Posterior cingulate gyrus (tissue), 11 donors: ENCODE measurements at regions not wholly inside any gene's neighbourhood (a gene's known extent, or its start where the extent isn't known, plus 50 kb on each side); places are given as distances from the start of the nearest gene placed in this dataset.

Source experiments
- DNase-seq, 10 donors: peaks; one replicate each; pipeline versions ENCODE4 v3.0.0 to v3.0.0-alpha.2; 2020 to 2021; ENCODE audit warnings: mixed read lengths in 3 of 10
- intact Hi-C: fragments of 100-400 bp; cut with DNase I; formaldehyde crosslinking; loops from one replicate; pipeline ENCODE4 v1.15.1; 2023

DNA sequence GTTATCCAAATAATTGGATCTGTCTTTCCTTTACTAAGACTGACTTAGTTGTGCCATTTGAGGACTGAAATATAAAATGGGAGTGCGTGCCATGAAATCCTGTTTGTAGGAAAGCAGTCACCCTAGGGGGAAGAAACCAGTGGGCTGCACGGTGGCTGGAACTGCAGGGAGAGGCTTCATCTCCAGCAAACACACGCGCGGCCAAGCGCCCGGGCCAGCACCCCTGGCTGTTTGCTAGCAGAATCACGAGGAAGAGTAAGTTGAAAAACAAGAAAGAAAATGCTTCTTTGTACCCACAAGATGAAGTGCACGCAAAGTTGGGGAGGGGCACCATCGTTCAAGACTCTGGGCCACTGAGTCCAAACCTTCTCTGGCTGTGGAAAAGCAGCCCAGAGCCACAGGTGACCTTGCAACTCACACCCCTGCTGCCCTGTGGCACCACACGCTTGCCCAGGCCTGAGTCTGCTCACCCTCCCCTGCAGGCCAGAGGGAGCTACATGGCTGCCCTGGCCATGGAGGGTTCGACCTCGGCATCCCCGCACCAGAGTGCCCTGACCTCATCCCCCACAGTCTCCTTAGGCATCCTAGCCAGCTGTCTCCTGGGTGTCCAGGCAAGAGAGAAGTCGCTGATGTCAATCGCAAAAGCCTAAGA lies 55.2 kb downstream of the IRX2 start:
- intact Hi-C loops, result no loop called here
- no peak for DNase-seq

DNA sequence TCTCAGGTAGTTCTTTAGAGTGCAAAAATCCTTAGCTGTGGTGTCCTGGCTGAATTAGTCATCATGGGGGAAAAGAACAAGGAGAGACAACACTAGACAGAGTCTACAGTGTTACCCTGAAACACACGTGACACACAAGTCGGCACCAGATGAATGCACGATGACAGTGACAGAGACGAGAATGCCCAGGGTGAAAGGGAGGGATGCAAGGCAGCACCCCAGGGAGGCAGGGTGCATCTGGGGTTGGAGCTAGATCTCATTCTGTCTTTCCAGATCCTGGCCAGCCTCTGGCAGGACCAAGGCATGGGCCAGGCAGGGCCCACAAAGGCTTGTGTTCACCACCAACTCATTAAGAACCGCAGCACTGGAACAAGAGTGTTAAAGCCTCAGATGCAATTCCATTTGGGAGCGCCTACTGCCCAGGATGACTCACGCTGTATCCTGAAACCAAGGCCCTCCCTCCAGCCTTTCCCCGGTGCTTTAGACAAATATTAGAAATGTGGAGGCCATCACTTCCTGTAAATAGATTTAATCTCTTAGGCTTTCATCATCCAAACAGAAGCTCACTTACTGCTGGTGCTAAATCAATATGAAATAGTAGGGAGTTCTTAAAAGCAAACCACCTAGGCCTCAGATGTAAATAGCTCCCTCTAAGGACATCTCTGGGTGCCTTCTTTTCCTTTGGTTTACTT lies 56.1 kb downstream of the IRX2 start:
- intact Hi-C loops, result no loop called here
- DNase-seq, result no peak

DNA sequence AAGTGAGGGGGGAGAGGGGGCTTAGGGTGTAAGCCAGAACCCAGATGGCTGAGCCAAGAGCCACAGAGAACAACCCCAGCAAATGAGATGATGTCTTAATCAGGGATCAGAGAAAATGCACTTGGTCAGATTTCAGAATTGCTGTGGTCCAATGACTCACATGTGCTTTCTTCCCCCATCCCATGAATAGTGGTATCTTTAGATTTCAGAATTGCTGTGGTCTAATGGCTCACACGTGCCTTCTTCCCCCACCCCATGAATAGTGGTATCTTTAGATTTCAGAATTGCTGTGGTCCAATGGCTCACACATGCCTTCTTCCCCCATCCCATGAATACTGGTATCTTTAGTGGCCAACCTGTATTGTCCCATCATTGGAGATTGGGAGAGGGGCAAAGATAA lies 59.9 kb downstream of the IRX2 start:
- intact Hi-C loops, result no loop called here

DNA sequence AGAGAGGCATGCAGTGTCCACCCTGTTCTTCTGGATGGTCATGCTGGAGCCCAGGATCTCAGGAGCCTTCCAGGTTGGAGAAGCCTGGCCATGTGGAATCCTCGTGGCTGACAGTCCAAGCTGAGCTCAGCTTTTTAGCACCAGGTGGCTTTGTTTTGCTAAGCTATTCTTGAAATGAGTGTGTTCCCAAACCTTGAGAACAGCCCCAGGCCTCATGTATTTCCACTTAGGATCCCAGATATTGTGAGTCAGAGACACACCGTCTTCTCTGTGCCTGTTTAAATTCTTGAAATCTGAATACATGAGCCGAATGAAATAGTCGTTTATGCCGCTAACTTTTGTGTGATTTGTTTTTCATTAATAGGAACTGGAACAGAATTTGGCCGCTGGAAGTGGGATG lies 61.2 kb downstream of the IRX2 start:
- intact Hi-C loops, result no loop called here
- no peak for DNase-seq

More for the DNA sequence above, 59.9 kb downstream of the IRX2 start:
- no peak for DNase-seq

DNA sequence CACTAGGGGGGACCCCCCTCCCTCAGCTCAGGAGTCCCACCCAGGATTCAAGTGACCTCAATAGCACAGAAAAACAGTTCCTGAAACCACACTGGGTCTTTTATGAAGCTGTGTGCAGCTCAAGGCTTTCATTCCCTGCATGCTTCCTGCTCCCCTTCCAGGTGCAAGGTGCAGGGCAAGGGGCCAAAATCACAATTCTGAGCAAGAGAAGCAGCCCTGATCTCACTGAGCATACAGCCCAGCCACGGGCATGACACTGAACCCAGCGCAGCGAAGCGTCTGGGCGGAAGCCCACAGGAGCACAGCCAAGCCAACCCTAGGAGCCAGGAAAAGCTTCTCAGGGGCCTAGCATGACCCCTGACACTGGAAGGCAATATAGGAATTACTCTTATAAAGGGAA lies 62.9 kb downstream of the IRX2 start:
- intact Hi-C loops, result no loop called here
- no peak for DNase-seq

DNA sequence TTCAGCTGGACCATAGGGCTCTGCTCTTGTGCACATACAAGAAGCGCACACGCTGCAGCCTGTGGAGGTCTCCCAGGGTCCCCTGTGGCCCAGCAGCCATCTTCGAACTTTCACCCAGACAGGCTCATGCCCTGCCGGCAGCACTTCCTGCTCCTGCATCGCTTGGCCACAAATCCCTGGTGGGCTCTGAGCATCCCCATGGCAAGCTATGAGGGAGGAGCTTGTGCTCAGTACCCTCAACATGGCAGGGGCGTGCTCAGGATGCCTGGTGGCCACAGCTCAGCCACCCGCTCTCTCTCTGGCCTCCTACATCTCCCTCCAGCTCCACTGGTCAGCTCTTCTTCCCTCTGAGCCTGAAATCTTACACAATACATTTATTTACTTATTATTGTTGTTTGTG lies 63.7 kb downstream of the IRX2 start:
- DNase-seq, result no peak
- intact Hi-C loops, result no loop called here

DNA sequence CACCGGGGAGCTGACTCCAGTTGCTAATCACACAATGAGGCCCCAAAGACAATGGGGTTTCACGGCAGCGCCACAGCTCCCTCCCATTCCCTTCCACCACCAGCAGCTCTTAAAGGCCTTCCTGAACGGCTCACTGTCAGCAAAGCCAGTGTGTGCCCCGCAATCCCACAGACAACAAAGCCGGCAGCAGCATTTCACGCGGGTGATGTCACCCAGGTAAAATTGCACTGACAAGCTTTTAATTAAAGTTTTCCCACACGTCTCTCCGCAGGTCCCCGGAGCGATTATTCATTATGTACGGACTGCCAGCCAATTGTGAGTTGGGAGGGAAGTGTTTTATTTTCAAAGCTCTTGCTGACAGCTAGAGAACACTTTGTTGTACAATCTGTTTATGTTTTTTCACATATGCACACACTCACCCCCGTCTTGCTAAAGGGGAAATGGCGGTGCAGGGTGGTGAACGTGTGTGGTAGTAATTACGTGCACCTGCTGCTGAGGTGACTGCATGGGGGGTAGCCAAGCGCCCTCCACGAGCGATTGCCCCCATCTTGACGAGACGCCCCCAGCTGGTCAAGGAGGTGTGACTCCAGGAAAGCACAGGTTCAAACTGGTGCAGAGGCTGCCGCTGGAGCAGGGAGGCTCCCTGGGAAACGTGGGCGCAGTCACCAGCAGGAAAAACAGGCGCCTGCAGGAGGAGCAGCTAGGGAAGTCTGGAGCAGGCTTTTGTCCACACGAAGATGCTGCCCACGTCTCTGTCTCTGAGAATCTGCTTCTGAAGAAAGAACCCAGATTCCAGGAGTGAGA lies 65.0 kb downstream of the IRX2 start:
- intact Hi-C loops, result no loop called here
- peak in 7 of 10 donors; percentile 36 to 94 (median 56) for DNase-seq

DNA sequence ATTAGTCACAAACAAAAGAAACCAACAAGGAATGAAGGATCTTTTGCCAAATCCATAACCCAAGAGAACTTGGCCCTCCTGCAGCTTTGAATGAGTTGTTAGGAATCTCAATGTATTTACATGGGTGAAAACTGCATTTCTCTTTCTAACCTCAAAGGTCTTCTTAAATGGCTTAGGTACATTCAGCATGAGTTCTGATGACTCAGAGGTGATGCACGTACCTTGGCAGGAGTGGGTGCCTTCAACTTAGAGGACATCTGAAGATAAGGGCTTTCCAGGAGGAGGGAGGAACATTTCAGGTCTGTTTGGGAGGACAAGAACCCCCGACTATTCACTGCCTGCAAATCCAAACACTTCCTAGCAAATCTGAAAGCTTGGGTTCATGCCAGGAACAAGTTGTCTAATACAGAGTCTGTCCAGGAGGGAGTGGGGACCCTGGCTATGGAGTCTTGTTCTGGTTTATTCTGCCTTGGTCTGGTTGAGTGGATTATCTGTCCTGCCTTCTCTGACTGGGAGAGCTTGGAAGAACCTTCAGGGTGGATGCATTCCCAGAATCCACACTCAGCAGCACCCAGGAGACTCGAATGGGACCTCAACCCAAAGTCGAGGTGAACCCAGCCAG lies 65.7 kb downstream of the IRX2 start:
- intact Hi-C loops, result no loop called here
- DNase-seq, result no peak

DNA sequence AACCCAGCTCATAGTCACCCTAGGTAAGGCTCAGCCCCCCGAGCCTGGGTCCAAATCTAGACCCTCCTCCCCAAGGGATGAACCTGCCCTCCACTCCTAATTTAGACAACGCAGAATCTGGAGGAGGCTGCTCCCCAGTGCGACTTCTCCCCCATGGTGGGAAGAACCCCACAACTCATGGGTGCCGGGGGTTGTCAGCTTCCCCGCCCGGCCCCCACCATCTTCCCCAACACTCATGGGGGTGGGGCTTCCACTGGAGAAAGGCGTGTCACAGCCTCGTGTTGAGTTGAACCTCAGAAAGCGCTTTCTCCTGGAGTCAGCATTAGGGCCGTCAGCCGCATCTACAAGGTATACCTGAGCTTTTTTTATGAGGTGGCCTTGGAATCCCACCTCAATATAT lies 66.9 kb downstream of the IRX2 start:
- no peak for DNase-seq
- intact Hi-C loops, result no loop called here

- DNase-seq, result no peak
These were observed 67.8 kb downstream of the IRX2 start for GRCh38 chr5:2683720-2684119.

GRCh38 chr5:2681476-2681875 lies 70.0 kb downstream of the IRX2 start:
- intact Hi-C loops, result no loop called here
- DNase-seq, result no peak

More at GRCh38 chr5:2683720-2684119, 67.8 kb downstream of the IRX2 start:
- intact Hi-C loops, result no loop called here

DNA sequence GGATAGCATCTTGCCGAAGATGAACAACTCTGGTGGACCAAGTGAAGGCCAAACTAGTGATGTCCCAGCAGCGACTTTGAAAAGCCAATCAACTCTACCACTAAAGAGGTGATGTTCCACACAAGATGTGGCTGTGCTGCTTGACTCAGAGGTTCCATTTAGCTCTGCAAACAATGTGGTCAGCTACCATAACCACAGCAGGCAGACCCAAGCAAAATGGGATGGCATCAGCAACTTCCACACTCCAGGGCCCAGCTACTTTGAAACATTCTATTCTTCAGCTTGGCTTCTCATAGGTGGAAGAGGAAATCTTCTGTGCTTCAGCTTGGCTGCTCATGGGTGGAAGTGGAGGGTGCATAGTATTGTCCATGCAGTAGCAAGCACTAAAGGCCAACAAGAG lies 70.5 kb downstream of the IRX2 start:
- intact Hi-C loops, result no loop called here
- DNase-seq, result no peak

DNA sequence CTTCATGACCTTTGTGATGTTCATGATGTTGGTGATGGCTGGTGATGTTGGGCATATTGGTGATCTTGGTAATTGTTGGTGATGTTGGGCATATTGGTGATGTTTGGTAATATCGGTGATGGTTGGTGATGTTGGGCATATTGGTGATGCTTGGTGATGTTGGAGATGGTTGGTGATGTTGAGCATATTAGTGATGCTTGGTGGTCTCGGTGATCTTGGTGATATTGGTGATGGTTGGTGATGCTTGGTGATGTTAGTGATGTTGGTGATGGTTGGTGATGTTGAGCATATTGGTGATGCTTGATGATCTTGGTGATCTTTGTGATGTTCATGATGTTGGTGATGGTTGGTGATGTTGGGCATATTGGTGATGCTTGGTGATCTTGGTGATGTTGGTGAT lies 73.8 kb downstream of the IRX2 start:
- no peak for DNase-seq
- intact Hi-C loops, result no loop called here

- intact Hi-C loops, result no loop called here
- no peak for DNase-seq
These were observed 75.9 kb downstream of the IRX2 start for GRCh38 chr5:2675548-2675947.

DNA sequence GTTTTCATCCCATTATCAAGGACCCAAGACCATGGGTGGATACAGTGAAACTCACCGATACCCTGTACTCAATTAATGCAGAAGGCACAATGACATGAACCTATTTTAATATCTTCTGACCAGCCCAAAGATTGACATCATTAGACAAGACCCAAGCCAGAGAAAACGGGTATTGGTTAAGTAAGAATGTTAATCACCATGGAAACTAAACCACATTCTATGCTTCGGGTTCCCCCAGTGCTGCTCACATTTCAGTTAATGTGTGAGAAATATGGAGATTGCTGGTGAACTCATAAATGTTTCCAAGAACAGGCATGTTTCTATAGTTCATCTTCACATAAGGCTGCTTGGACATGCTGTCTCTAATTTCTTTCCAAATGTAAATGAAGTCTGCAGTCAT lies 77.0 kb downstream of the IRX2 start:
- no peak for DNase-seq
- intact Hi-C loops, result no loop called here

- no peak for DNase-seq
- intact Hi-C loops, result no loop called here
These were observed 80.5 kb downstream of the IRX2 start for GRCh38 chr5:2670940-2671339.

GRCh38 chr5:2669913-2670312 lies 81.6 kb downstream of the IRX2 start:
- intact Hi-C loops, result no loop called here

GRCh38 chr5:2669259-2669658 lies 82.2 kb downstream of the IRX2 start:
- intact Hi-C loops, result no loop called here
- DNase-seq, result no peak

More at GRCh38 chr5:2669913-2670312, 81.6 kb downstream of the IRX2 start:
- no peak for DNase-seq

GRCh38 chr5:2666081-2666480 lies 85.4 kb downstream of the IRX2 start:
- DNase-seq, result no peak
- intact Hi-C loops, result no loop called here

DNA sequence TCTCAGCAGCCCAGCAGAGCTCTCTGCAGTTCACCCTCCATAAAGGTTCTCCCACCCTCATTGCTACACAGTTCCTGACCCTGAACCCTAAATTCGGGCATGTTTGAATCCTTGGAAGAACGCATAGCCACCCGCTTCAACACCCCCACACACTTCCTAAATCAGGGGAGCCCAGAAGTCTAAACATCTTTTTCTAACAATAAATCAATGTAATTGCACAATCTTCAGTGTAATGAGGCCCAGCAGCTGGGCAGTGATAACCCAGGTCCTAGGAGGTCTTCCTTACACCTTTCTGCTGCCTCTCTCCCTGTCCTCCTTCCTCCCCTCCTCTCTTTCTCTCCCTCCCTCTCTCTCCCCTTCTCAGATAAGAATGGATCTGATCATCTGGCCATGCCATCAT lies 88.0 kb downstream of the IRX2 start:
- intact Hi-C loops, result no loop called here
- no peak for DNase-seq

DNA sequence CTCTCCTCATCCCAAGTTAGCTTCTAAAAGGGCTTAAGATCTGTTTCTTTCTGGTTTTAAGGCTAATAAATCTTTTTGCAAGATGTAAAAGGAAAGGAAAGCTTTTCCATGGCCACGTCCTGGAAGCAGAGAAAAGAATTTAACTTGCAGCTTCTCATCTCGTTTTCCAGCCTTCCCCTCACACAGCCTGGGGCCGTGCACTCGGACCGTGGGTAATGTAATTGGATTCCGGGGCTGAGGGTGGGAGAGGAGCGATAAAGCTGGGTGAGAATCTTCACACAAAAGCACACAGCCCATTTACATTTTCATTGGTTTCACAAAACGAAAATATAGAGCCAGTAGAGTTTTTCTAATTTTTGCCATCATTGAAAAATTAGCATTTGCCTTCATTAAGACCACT lies 91.2 kb downstream of the IRX2 start:
- intact Hi-C loops, result no loop called here
- DNase-seq, result no peak
